Activated CD4-positive, alpha-beta T cell treated with anti-CD3 and anti-CD28 coated beads for 36 hours (primary cell): ENCODE measurements at regions not wholly inside any gene's neighbourhood (a gene's known extent, or its start where the extent isn't known, plus 50 kb on each side); places are given as distances from the start of the nearest gene placed in this dataset.
"Not testable (repeated sequence)": the region's sequence is repeated elsewhere in the genome, so short reads cannot be mapped to it uniquely, and the experiment has no call there.

ENCODE experiments used
- ATAC-seq: fragments of 200-7000 bp; cut with Tn5 transposase; one replicate; pipeline ENCODE4 v1.10.0; 2021; ENCODE audit warnings: mild to moderate bottlenecking, moderate library complexity
- CTCF ChIA-PET: fragments of 350-600 bp; sonication (Branson Sonifier 250); formaldehyde crosslinking; loops from one replicate; lab custom pipeline; 2021; ENCODE audit warnings: antibody characterized with exemption; lab: Charles Lee
- POLR2A ChIA-PET: fragments of 350-600 bp; sonication (Branson Sonifier 250); formaldehyde crosslinking; loops from one replicate; lab custom pipeline; 2021; ENCODE audit warnings: antibody characterized with exemption, inconsistent platforms; lab: Charles Lee
- DNase-seq: peaks from one replicate; pipeline ENCODE4 v3.0.0-alpha.2; 2020
- H3K27ac Mint-ChIP-seq: one replicate; pipeline ENCODE4 v1.8.0; 2021; ENCODE audit warnings: mixed read lengths
- H3K27me3 Mint-ChIP-seq: one replicate; pipeline ENCODE4 v1.8.0; 2021; ENCODE audit warnings: mixed read lengths
- H3K36me3 Mint-ChIP-seq: one replicate; pipeline ENCODE4 v1.8.0; 2021; ENCODE audit warnings: low read depth, mixed read lengths
- H3K4me1 Mint-ChIP-seq: one replicate; pipeline ENCODE4 v1.8.0; 2021; ENCODE audit warnings: mixed read lengths
- H3K4me3 Mint-ChIP-seq: one replicate; pipeline ENCODE4 v1.8.0; 2021; ENCODE audit warnings: mild to moderate bottlenecking, moderate library complexity, mixed read lengths
- H3K9me3 Mint-ChIP-seq: one replicate; pipeline ENCODE4 v1.8.0; 2021; ENCODE audit warnings: low read depth, mixed read lengths
- intact Hi-C, 2 experiments: fragments of 100-400 bp; cut with DNase I in 1 of 2; cut with micrococcal nuclease in 1 of 2; formaldehyde crosslinking; loops; one replicate each; pipeline versions ENCODE4 v1.14.2 to v1.15.1; 2022 to 2024; cut with DNase I, micrococcal nuclease

DNA sequence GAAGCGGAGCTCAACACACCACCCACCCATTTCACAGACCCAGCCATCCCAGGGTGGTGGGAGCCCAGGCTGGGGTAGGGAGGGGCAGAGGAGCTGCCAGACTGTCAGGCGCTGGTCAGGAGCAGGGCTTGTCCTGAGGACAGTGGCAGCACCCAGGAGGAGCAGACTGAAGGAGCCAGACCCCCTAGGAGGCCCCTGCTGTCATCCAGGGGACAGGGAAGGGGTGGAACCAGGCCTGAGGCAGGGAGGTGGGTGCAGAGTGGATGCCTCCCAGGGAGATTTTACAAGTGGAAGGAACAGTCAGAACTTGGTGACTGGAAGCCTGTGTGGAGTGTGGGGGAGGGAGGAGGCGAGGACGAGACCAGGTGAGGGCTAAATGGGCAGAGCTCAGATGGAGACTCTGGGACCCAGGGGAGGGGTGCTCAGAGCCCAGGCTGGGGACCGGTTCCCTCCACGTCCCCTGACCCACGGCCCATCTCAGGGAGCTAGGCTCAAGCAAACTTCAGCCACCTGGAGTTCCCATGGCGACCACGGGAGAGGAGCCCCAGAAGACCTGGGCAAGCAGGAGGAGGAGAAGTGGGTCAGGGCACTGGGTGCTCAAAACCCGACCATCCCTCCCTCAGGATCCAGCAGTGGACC is 215.4 kb downstream of the TBC1D2B start:
- DNase-seq, intact Hi-C loops, H3K36me3 Mint-ChIP-seq, H3K4me3 Mint-ChIP-seq, H3K9me3 Mint-ChIP-seq, H3K4me1 Mint-ChIP-seq, H3K27me3 Mint-ChIP-seq, H3K27ac Mint-ChIP-seq, POLR2A ChIA-PET, ATAC-seq: not testable (repeated sequence)
- CTCF ChIA-PET: interaction anchor here (1.2 kb wide), 1 partner anchor 20 kb away, joined by 3 read pairs; no protein-coding TSS in a partner anchor

DNA sequence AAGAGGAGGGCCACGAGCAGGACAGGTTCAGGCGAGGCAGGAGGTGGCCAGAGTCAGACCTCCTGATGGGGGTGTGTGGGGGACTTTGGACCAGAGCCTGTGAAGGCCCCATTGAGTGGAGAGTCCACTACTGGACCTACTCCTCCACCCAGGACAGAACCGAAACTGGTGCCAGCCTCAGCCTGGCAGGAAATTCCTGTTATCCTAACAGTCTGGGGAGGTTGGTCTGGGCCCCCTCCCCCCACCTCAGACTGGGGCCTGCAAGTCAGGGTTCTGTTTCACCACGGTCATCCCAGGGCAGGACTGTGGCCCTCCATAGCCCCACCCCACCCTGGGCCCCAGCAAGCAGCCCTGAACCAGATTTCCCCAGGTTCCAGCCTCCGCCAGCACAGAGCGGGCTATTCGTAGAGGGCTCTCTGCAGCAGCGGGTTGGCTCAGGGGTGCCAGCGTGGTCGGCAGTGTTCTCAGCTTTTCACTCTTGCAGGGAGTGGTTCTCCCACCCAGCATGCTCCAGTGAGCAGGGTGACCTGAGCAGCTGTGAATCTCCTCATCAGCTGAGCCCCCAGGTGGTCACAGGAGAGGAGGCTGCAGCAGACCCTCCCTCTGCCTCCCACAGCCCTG is 217.3 kb downstream of the TBC1D2B start:
- ChIA-PET POLR2A (no interaction called here), CTCF (no interaction called here)
- Mint-ChIP-seq H3K27ac (no peak overlapping the region), H3K9me3 (no peaks in the 10 kb centered on the region), H3K4me3 (no peak overlapping the region), H3K36me3 (no peaks in the 10 kb centered on the region), H3K27me3 (no peaks in the 10 kb centered on the region), H3K4me1 (no peaks in the 10 kb centered on the region)
- intact Hi-C loops: no loop called here
- ATAC-seq: no peak
- DNase-seq: no peak

DNA sequence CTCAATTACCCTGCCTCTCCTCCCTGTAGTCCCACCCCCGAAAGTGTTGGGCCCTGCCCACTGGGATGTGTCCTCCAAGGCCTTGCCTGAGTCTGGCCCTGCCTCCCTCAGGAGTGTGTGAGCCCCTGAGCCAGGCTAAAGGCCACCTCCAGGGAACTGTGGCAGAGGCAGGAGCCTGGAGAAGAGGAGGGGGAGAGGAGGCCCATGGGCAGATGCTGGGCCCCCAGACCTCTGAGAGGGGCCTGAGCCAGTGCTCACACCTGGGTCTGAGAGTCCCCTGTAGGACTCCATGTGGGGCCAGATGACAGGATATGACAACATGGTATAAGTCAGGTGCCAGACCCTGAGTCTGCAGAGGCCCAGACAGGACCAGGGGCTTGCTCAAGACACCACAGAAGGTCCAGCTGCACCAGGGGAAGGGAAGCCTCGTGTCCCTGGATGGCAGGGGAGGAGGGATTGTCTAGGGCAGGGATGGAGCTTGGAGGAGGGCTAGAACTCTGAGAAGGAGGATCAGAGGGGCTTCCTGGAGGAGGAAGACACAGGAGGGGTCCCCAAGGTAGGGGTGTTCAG is 217.9 kb downstream of the TBC1D2B start:
- intact Hi-C loops: no loop called here
- DNase-seq (no peak), ATAC-seq (no peak)
- no peaks in the 10 kb centered on the region for H3K36me3 Mint-ChIP-seq
- ChIA-PET POLR2A (no interaction called here), CTCF (interaction anchor here (0.9 kb wide), 1 partner anchor 51 kb away, joined by 3 read pairs; no protein-coding TSS in a partner anchor)
- no peak overlapping the region for H3K27ac Mint-ChIP-seq
- H3K27me3 Mint-ChIP-seq: no peaks in the 10 kb centered on the region
- no peaks in the 10 kb centered on the region for H3K4me1 Mint-ChIP-seq
- no peak overlapping the region for H3K4me3 Mint-ChIP-seq
- H3K9me3 Mint-ChIP-seq: no peaks in the 10 kb centered on the region

DNA sequence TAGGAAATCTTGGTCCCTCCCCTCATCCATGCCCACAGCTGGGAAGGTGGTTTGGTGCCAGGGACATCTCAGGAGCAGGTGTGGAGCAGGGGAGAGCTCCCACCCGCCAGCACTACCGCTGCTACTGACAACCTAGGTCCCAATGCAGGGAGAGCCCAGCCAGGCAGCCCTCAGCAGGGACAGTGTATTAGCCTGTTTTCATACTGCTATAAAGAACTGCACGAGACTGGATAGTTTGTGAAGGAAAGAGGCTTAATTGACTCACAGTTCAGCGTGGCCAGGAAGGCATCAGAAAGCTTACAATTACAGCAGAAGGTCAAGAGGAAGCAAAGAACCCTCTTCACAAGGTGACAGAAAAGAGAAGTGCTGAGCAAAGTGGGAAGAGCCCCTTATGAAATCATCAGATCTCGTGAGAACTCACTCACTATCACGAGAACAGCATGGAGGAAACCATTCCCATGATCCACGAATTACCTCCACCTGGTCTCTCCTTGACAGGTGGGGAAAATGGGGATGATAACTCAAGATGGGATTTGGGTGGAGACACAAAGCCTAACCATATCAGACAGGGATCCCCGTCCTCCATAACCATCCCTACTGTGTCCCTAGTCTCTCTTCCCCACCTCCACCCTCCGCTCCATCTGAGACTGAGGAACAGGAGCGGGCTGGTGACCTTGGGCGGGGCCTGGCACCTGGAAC is 218.6 kb downstream of the TBC1D2B start:
- Mint-ChIP-seq H3K36me3 (no peaks in the 10 kb centered on the region), H3K27me3 (no peaks in the 10 kb centered on the region), H3K27ac (no peak overlapping the region), H3K9me3 (no peaks in the 10 kb centered on the region), H3K4me3 (no peak overlapping the region), H3K4me1 (no peaks in the 10 kb centered on the region)
- POLR2A ChIA-PET: no interaction called here
- no peak for DNase-seq
- no peak for ATAC-seq
- CTCF ChIA-PET: interaction anchor here (0.9 kb wide), 1 partner anchor 51 kb away, joined by 3 read pairs; no protein-coding TSS in a partner anchor
- intact Hi-C loops: no loop called here

DNA sequence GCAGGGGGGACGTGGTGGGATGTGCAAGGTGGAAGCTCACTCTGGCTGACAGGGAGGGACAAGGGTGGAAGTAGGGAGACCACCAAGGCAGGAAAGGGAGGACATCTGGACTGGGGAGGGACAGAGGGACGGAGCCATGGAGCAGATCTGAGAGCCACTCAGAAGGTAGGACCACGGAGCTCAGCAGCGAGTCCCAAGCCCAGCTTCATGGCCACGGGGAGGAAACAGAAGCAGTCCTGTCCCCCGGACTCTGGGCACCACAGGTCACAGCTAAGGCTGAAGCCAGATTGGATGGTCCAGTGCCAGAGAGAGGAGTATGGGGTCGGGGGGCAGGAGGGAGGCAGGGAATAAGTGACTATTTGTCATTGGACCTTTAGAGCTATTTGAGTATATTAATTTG is 220.1 kb downstream of the TBC1D2B start:
- Mint-ChIP-seq H3K4me1 (no peaks in the 10 kb centered on the region), H3K36me3 (no peaks in the 10 kb centered on the region), H3K9me3 (no peaks in the 10 kb centered on the region), H3K4me3 (no peak overlapping the region), H3K27me3 (no peaks in the 10 kb centered on the region), H3K27ac (no peak overlapping the region)
- ATAC-seq (no peak), DNase-seq (no peak)
- ChIA-PET CTCF (no interaction called here), POLR2A (no interaction called here)
- intact Hi-C loops: no loop called here

DNA sequence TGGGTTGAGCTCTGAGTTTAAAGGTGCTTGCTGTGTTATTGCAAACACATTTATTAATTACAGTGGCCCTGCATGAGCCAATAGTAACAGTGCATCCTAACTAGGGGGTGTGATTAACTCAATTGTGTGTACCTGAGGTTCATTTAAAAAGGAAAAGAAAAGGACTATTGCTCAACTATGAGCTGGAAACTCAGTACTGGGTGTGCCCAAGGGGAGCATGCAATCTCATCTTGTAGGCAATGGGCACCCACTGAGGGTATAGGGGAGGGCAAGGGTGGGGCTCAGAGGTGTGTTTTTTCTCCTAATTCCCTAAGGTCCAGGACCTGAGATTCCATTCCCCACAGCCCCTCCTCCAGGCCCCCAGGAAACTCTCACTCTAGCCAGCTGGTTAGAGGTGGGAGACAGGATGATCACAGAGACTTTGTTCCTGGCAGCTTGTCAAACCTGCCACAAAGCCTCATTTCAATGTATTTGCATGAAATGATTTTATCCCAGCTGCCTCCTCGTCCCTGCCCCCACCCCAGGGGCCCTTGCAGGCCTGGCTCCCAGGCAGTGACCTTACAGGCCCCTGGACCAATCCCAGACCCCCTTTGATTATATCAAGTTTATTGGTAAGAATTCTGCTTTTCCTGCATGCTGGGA is 220.7 kb downstream of the TBC1D2B start:
- intact Hi-C loops: no loop called here
- H3K4me1 Mint-ChIP-seq: no peaks in the 10 kb centered on the region
- H3K9me3 Mint-ChIP-seq: no peaks in the 10 kb centered on the region
- no peak for DNase-seq
- no peak overlapping the region for H3K4me3 Mint-ChIP-seq
- peaks cover 2% of the 10 kb centered on the region for H3K27me3 Mint-ChIP-seq
- no peak overlapping the region for H3K27ac Mint-ChIP-seq
- no peak for ATAC-seq
- H3K36me3 Mint-ChIP-seq: no peaks in the 10 kb centered on the region
- ChIA-PET CTCF (interaction anchor here (0.6 kb wide), 3 partner anchors 16 to 310 kb away, joined by 3 to 5 read pairs (median 3); no protein-coding TSS in a partner anchor), POLR2A (no interaction called here)

DNA sequence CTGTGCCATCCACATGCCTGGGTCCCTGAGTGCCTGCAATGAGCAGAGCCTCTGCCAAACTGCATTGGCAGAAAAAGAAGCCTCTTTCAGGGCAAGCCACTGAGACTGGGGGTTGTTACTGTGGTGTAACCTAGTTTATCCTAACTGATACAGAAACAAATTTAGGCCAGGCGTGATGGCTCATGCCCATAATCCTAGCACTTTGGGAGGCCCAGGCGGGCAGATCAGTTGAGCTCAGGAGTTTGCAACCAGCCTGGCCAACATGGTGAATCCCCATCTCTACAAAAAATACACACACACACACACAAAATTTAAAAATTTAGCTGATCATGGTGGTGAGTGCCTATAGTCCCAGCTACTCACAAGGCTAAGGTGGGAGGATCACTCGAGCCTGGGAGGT is 221.6 kb downstream of the TBC1D2B start:
- CTCF ChIA-PET: interaction anchor here (0.6 to 1.0 kb wide), 2 partner anchors 222 to 309 kb away, joined by 3 to 5 read pairs; no protein-coding TSS in a partner anchor
- H3K9me3 Mint-ChIP-seq: no peaks in the 10 kb centered on the region
- H3K27ac Mint-ChIP-seq: no peak overlapping the region
- H3K27me3 Mint-ChIP-seq: peaks cover 2% of the 10 kb centered on the region
- intact Hi-C loops: no loop called here
- no peak for ATAC-seq
- POLR2A ChIA-PET: interaction anchor here (0.6 kb wide), 1 partner anchor 259 kb away, joined by 4 read pairs; no protein-coding TSS in a partner anchor
- H3K4me3 Mint-ChIP-seq: no peak overlapping the region
- H3K36me3 Mint-ChIP-seq: no peaks in the 10 kb centered on the region
- no peak for DNase-seq
- no peaks in the 10 kb centered on the region for H3K4me1 Mint-ChIP-seq

DNA sequence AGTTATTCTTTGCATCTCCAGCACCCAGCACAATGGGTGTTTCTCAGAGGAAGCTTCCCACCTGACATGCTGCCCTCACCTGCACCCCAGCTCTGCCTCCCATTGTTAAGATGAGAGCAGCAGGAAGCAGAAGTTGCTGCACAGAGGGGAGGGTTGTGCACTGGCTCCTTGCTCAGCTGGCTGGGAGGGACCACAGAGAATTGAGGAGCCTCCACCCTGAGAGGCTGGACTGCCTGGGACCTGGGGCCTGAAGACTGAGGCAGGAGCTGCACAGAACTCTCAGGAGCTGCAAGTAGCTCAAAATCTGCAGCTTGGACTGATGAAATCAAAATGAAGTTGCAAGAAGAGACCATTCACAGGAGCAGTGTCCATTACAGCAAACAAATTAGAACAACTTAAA is 222.3 kb upstream of the LINGO1 start:
- POLR2A ChIA-PET: no interaction called here

DNA sequence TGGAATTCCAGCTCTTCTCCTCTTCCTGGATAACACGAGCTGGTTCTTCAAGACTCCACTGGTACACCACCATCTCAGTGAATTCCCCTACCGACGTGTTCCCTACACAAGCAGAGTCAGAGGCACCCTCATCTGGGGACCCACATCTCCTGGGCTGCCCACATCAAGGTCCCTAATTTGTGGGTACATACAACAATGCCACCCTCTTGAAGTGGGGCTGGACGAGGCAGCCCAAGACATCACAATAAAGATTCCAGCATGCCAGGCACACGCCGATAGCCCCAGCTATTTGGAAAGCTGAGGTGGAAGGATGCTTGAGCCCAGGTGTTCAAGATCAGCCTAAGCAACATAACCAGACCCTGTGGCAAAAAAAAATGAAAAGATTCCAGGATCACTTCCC is 221.2 kb upstream of the LINGO1 start:
- no peak overlapping the region for H3K27ac Mint-ChIP-seq
- H3K9me3 Mint-ChIP-seq: peaks cover 3% of the 10 kb centered on the region
- DNase-seq: no peak
- H3K4me1 Mint-ChIP-seq: no peaks in the 10 kb centered on the region
- H3K36me3 Mint-ChIP-seq: no peaks in the 10 kb centered on the region
- intact Hi-C loops: no loop called here
- ATAC-seq: no peak
- CTCF ChIA-PET: no interaction called here
- POLR2A ChIA-PET: no interaction called here
- no peak overlapping the region for H3K4me3 Mint-ChIP-seq
- peaks cover 8% of the 10 kb centered on the region for H3K27me3 Mint-ChIP-seq

More for the DNA sequence above, 222.3 kb upstream of the LINGO1 start:
- Mint-ChIP-seq H3K4me3 (no peak overlapping the region), H3K9me3 (peaks cover 1% of the 10 kb centered on the region), H3K27ac (no peak overlapping the region), H3K27me3 (peaks cover 5% of the 10 kb centered on the region), H3K36me3 (no peaks in the 10 kb centered on the region), H3K4me1 (no peaks in the 10 kb centered on the region)
- DNase-seq (no peak), ATAC-seq (no peak)
- intact Hi-C loops: no loop called here
- CTCF ChIA-PET: interaction anchor here (1.0 kb wide), 1 partner anchor 221 kb away, joined by 3 read pairs; no protein-coding TSS in a partner anchor

DNA sequence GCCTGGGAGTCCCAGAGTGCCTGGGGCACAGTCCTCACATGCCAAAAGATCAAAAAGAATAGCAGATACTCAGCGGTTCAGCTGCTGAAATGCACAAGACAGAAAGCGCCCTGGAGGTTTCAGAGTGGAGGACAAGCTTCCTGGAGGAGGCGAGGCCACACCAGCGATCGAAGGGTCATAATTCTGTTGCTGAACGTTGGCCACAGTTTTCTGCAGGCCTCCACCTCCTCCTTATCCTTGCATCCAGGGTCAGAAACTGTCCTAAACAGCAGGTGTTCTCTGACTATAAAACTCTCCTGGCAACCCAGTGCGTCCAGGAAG is 220.3 kb upstream of the LINGO1 start:
- ChIA-PET POLR2A (no interaction called here), CTCF (interaction anchor here (0.6 kb wide), 1 partner anchor 19 kb away, joined by 3 read pairs; no protein-coding TSS in a partner anchor)
- H3K9me3 Mint-ChIP-seq: peaks cover 3% of the 10 kb centered on the region
- no peak for DNase-seq
- no peaks in the 10 kb centered on the region for H3K4me1 Mint-ChIP-seq
- H3K27me3 Mint-ChIP-seq: peaks cover 12% of the 10 kb centered on the region
- H3K36me3 Mint-ChIP-seq: no peaks in the 10 kb centered on the region
- ATAC-seq: no peak
- H3K27ac Mint-ChIP-seq: no peak overlapping the region
- no peak overlapping the region for H3K4me3 Mint-ChIP-seq
- intact Hi-C loops: no loop called here
